Testis (tissue), 2 donors: ENCODE measurements at regions not wholly inside any gene's neighbourhood (a gene's known extent, or its start where the extent isn't known, plus 50 kb on each side); places are given as distances from the start of the nearest gene placed in this dataset.

ENCODE experiments used
- POLR2A ChIP-seq: fragments of 450-650 bp; IDR thresholded peaks from one replicate; pipeline ENCODE4 v1.6.1; 2017; ENCODE audit warnings: antibody characterized with exemption, mild to moderate bottlenecking, moderate library complexity
- TF ChIP-seq, protein P1 (sequence below), 3 experiments: fragments of 450-650 bp in 2 of 3; fragments of 200-600 bp in 1 of 3; sonication (generic) in 1 of 3; IDR thresholded peaks; one replicate each; pipeline ENCODE4 v1.5.1; 2016 to 2019; ENCODE audit warnings: antibody characterized with exemption in 3 of 3, mild to moderate bottlenecking in 2 of 3, moderate library complexity in 1 of 3

DNA sequence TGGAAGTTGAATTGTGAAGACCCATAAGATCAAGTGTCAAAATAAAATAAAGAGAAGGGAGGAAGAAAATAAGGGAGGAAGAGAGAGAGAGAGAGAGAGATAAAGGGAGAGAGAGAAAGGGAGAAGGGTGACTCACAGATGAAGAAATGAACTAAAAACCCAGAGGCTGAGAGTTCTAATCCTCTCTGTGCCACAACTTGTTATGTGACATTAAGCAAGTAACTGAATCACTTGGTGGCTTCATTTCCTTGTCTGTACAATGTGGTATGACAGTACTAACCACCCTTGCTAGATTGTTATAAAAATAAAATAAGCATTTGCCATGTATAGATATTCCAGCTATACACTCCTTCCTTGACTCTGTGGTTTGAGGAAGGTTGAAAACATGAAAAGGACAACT is 189.0 kb upstream of the FRMD6 start:
- TF ChIP-seq, protein P1, sequence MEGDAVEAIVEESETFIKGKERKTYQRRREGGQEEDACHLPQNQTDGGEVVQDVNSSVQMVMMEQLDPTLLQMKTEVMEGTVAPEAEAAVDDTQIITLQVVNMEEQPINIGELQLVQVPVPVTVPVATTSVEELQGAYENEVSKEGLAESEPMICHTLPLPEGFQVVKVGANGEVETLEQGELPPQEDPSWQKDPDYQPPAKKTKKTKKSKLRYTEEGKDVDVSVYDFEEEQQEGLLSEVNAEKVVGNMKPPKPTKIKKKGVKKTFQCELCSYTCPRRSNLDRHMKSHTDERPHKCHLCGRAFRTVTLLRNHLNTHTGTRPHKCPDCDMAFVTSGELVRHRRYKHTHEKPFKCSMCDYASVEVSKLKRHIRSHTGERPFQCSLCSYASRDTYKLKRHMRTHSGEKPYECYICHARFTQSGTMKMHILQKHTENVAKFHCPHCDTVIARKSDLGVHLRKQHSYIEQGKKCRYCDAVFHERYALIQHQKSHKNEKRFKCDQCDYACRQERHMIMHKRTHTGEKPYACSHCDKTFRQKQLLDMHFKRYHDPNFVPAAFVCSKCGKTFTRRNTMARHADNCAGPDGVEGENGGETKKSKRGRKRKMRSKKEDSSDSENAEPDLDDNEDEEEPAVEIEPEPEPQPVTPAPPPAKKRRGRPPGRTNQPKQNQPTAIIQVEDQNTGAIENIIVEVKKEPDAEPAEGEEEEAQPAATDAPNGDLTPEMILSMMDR (IDR thresholded peaks at IDR 0.05): no peak
- no peak for TF ChIP-seq POLR2A
